ENCODE measurements at regions not wholly inside any gene's neighbourhood (a gene's known extent, or its start where the extent isn't known, plus 50 kb on each side); places are given as distances from the start of the nearest gene placed in this dataset.

DNA sequence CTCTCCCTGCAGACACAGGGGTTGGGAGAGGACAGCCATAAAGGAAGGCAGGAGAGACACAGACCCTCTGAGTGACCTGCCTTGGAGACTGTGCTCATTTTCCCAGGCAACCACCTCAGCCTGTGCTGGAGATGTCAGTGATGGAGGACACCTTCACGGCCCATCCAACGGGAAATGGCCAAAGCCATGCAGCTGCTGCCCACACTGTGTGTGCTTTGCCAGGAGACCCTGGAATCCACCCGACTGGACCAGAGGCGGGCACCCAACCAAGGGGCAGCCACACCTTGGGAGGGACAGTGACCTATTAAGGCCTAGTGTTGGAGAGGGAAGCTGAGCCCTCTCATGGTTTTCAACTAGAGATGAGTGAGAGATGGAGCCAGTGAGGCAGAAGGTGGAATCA lies 192.5 kb downstream of the SMAD2 start:
- no peak for DNase-seq (ENCODE audit: low read depth)
- in situ Hi-C loops (cut with HindIII; ENCODE audit: low sequenced_read_pairs) = no loop called here
- TF ChIP-seq, protein P1, sequence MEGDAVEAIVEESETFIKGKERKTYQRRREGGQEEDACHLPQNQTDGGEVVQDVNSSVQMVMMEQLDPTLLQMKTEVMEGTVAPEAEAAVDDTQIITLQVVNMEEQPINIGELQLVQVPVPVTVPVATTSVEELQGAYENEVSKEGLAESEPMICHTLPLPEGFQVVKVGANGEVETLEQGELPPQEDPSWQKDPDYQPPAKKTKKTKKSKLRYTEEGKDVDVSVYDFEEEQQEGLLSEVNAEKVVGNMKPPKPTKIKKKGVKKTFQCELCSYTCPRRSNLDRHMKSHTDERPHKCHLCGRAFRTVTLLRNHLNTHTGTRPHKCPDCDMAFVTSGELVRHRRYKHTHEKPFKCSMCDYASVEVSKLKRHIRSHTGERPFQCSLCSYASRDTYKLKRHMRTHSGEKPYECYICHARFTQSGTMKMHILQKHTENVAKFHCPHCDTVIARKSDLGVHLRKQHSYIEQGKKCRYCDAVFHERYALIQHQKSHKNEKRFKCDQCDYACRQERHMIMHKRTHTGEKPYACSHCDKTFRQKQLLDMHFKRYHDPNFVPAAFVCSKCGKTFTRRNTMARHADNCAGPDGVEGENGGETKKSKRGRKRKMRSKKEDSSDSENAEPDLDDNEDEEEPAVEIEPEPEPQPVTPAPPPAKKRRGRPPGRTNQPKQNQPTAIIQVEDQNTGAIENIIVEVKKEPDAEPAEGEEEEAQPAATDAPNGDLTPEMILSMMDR (IDR thresholded peaks at IDR 0.05; ENCODE audit: low read depth, low read length, missing control alignments) = no peak
- no peak overlapping the region for H3K4me3 ChIP-seq (ENCODE audit: low read depth, low read length)

DNA sequence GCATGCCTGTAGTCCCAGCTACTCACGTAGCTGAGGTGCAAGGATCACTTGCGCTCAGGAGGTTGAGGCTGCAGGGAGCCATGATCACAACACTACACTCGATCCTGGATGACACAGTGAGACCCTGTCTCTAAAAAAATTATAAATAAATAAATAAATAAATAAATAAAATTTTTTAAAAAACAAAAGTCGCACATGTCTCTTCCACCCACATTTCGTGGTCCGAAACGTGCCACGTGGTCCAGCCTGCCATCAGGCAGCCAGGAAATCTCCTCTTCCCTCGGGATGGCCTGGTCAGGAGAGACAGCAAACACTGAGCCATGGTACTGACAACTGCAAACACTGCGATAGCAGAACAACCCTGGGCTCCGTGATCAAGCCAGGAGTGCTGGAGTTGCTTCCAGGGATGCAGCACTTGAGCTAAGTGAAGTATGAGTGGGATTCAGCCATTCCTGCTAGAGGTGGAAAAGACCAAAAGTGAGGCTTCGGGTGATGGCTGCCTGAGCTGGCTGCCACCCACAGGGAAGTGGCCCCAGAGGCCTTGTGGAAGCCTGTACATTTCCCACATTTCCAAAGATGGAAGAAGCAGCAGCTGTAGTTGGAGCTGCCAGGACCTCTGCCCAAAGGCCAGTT lies 193.1 kb downstream of the SMAD2 start:
- TF ChIP-seq, protein P1 (IDR thresholded peaks at IDR 0.05; ENCODE audit: low read depth, low read length, missing control alignments) = no peak
- no peak for DNase-seq (ENCODE audit: low read depth)
- in situ Hi-C loops (cut with HindIII; ENCODE audit: low sequenced_read_pairs) = no loop called here
- H3K4me3 ChIP-seq (ENCODE audit: low read depth, low read length) = no peak overlapping the region

DNA sequence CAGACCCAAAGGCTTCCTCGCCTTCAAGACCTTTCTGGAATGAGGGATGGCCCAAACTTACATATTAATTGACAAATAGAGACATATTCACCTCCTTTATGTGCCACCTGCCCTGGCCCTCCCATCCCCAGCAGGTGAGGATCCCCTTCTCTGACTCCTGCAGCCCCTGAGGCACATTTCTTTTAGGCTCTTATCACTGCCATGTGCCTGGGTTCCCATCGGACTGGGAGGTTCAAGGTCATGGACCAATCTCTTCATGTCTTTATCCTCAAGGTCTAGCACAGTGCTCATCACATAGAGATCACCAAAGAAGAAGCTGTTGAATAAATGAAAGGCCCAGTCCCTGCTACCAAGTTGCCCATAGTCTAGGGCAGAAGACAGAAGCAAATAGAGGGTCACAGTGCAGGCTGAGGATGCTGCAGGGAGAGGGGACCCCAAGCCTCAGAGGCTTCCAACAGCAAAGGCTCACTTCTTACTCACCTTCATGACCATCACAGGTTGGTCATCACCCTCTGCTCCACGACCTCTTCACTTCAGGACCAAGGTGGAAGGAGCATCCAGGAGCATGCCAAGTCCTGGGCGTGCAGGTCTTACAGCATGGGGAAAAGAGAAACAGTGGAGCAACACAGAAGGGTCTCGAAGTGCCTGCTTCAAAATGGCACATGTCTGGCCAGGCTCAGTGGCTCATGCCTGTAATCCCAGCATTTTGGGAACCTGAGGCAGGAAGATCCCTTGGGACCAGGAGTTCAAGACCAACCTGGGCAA lies 193.9 kb downstream of the SMAD2 start:
- TF ChIP-seq, protein P1 (IDR thresholded peaks at IDR 0.05; ENCODE audit: low read depth, low read length, missing control alignments) = no peak
- in situ Hi-C loops (cut with HindIII; ENCODE audit: low sequenced_read_pairs) = no loop called here
- no peak for DNase-seq (ENCODE audit: low read depth)
- H3K4me3 ChIP-seq (ENCODE audit: low read depth, low read length) = no peak overlapping the region

DNA sequence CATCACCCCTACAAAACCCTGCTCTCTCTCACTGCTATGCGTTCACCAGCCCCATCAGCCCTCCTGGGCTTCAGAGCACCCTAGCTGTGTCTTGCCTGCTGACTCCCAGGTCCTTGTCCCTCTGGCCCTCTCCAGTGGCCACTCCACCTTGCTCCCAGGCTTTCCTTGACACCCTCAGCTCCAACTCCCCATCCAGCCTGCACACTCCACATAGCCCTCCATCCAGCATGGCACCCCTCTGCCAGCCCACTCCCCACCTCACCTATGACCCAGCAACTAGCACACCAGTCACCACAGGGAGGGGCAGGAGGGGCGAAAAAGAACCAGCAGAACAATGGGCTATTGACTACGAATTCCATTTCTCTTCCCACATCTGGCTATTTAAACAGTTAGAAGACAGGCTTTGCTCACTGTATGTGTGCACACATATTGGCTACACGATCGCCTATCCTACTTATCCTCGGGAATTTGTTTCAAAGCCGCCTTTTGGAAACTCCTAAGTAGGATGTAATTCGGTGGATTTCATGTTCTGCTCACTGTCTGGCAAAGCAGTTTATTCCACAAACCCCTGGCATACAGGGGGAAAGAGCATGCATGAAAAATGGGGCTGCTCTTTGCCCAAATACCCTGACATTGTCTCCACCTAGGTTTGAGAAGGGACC lies 195.3 kb downstream of the SMAD2 start:
- no peak for DNase-seq (ENCODE audit: low read depth)
- in situ Hi-C loops (cut with HindIII; ENCODE audit: low sequenced_read_pairs) = no loop called here
- H3K4me3 ChIP-seq (ENCODE audit: low read depth, low read length) = no peak overlapping the region
- TF ChIP-seq, protein P1 (IDR thresholded peaks at IDR 0.05; ENCODE audit: low read depth, low read length, missing control alignments) = no peak

DNA sequence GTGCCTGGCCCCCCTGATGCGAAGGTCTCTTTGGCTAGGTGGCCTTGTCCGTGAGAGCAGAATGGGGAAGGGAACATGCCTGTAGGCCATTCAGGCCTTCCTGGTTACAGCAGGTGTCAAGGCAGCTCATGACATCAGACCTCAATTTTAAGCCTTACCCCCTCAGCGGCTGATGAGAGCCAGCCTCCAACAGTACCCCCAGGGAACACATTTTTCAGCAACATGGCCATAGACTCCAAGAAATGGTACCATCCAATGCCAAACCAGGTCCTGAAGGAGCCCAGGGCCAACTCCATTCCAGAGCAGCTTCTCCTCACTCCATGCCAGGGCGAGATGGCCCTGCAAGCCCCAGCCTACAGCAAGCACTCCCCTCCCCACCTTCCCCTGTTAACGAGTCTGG lies 199.2 kb downstream of the SMAD2 start:
- in situ Hi-C loops (cut with HindIII; ENCODE audit: low sequenced_read_pairs) = no loop called here
- DNase-seq (ENCODE audit: low read depth) = no peak
- no peak overlapping the region for H3K4me3 ChIP-seq (ENCODE audit: low read depth, low read length)
- TF ChIP-seq, protein P1 (IDR thresholded peaks at IDR 0.05; ENCODE audit: low read depth, low read length, missing control alignments) = no peak

DNA sequence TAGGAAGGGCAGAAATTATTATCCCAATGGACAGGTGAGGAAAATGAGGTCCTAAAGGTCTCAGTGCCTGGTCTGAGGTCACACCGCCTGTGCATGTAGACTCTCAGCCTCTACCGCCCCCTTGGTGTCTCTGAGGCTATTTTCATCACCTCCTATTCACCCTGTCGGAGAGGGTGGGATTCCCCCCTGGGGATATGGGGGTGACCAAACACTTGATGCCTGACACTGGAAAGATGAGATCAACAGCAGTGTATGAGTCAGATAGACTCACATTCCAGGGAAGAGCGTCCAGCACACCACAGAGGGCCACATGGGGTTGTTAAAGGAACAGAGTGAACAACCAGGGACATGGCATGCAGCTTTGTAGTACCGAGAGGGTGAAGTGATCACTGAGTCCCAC lies 199.7 kb downstream of the SMAD2 start:
- no peak for DNase-seq (ENCODE audit: low read depth)
- in situ Hi-C loops (cut with HindIII; ENCODE audit: low sequenced_read_pairs) = no loop called here
- TF ChIP-seq, protein P1 (IDR thresholded peaks at IDR 0.05; ENCODE audit: low read depth, low read length, missing control alignments) = no peak
- no peak overlapping the region for H3K4me3 ChIP-seq (ENCODE audit: low read depth, low read length)

Data from astrocyte of the cerebellum (primary cell).